NCI-H510A treated with DMSO at 0.1 percent for 48 hours (cell line): ENCODE measurements at regions not wholly inside any gene's neighbourhood (a gene's known extent, or its start where the extent isn't known, plus 50 kb on each side); places are given as distances from the start of the nearest gene placed in this dataset.

Experiments used
- DNase-seq: peaks from one replicate; lab custom pipeline; 2025; lab: John Stamatoyannopoulos, UW

GRCh38 chr3:168292296-168292695 is 196.6 kb upstream of the GOLIM4 start:
- DNase-seq = no peak

- no peak for DNase-seq
Observed at GRCh38 chr3:168289471-168290008, 193.8 kb upstream of the GOLIM4 start.

- DNase-seq = no peak
Observed at GRCh38 chr3:168288511-168289401, 193.0 kb upstream of the GOLIM4 start.

- DNase-seq = no peak
Observed at GRCh38 chr3:168285506-168285905, 189.8 kb upstream of the GOLIM4 start.

GRCh38 chr3:168284728-168285127 is 189.0 kb upstream of the GOLIM4 start:
- no peak for DNase-seq

- DNase-seq = no peak
Observed at GRCh38 chr3:168275662-168276061, 179.9 kb upstream of the GOLIM4 start.

- DNase-seq = no peak
Observed at GRCh38 chr3:168273917-168274316, 178.2 kb upstream of the GOLIM4 start.

- DNase-seq = no peak
Observed at GRCh38 chr3:168273036-168273435, 177.3 kb upstream of the GOLIM4 start.

- DNase-seq = no peak
Observed at GRCh38 chr3:168272343-168272985, 176.7 kb upstream of the GOLIM4 start.

GRCh38 chr3:168271932-168272331 is 176.2 kb upstream of the GOLIM4 start:
- no peak for DNase-seq

GRCh38 chr3:168269001-168269400 is 173.3 kb upstream of the GOLIM4 start:
- no peak for DNase-seq

GRCh38 chr3:168267179-168267578 is 171.5 kb upstream of the GOLIM4 start:
- no peak for DNase-seq

GRCh38 chr3:168266335-168266734 is 170.6 kb upstream of the GOLIM4 start:
- DNase-seq = no peak

- DNase-seq = no peak
Observed at GRCh38 chr3:168262887-168263286, 167.2 kb upstream of the GOLIM4 start.

- no peak for DNase-seq
Observed at GRCh38 chr3:168260859-168261258, 165.1 kb upstream of the GOLIM4 start.

GRCh38 chr3:168251371-168251770 is 155.6 kb upstream of the GOLIM4 start:
- no peak for DNase-seq

GRCh38 chr3:168250415-168250861 is 154.7 kb upstream of the GOLIM4 start:
- DNase-seq = peak; percentile 17

GRCh38 chr3:168249550-168250414 is 154.1 kb upstream of the GOLIM4 start:
- peak; percentile 43 for DNase-seq

- peak; percentile 18 for DNase-seq
Observed at GRCh38 chr3:168249205-168249549, 153.5 kb upstream of the GOLIM4 start.

- no peak for DNase-seq
Observed at GRCh38 chr3:168248383-168249204, 152.9 kb upstream of the GOLIM4 start.

GRCh38 chr3:168241156-168241555 is 145.4 kb upstream of the GOLIM4 start:
- DNase-seq = no peak
